Fibroblast of mammary gland (primary cell): ENCODE measurements at regions not wholly inside any gene's neighbourhood (a gene's known extent, or its start where the extent isn't known, plus 50 kb on each side); places are given as distances from the start of the nearest gene placed in this dataset.

Experiments used
- DNase-seq: peaks from one replicate; pipeline ENCODE4 v3.0.0-alpha.2; 2010; ENCODE audit warnings: low read depth
- H3K4me3 ChIP-seq: 2 replicates; pipeline ENCODE4 v1.5.1; 2011; ENCODE audit warnings: low read depth, mild to moderate bottlenecking, low read length, moderate library complexity; ENCODE audit not compliant: control insufficient read depth
- TF ChIP-seq, protein P1 (sequence below): conservative IDR thresholded peaks from 2 replicates; pipeline ENCODE4 v1.5.1; 2011; ENCODE audit warnings: low read depth, low read length, inconsistent platforms; ENCODE audit not compliant: control insufficient read depth, insufficient read depth

DNA sequence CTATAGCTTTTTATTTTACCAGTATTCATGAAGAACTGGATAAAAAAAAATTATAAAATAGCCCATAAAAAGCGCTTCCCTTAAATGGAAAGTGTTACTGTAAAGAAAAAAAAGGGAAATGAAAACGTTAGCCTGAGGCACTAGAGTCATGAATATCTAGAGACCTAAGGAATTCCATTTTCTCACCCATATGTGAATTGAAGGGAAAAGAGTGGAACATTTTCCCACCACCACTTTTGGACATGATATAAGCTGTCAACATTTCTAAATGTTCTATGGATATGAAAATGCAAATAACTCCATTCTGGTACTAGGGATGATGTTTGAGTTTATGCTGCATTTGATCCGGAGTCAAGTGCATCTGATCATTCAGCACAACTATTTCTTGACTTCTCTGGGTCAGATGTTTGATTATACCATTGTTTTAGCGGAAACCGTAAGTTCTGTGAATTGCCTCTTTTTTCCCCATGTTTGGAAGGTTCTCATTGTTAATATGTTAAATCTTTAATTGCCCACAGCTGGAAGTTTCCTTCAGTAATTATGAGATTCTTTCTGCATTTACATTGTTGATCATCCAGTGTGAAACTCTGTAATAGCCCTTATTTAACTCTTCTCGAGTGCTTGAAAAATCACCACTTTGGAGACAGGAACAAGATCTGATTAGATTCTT lies 467.4 kb upstream of the SEMA6A start:
- no peak for DNase-seq
- no peak overlapping the region for H3K4me3 ChIP-seq
- TF ChIP-seq, protein P1, sequence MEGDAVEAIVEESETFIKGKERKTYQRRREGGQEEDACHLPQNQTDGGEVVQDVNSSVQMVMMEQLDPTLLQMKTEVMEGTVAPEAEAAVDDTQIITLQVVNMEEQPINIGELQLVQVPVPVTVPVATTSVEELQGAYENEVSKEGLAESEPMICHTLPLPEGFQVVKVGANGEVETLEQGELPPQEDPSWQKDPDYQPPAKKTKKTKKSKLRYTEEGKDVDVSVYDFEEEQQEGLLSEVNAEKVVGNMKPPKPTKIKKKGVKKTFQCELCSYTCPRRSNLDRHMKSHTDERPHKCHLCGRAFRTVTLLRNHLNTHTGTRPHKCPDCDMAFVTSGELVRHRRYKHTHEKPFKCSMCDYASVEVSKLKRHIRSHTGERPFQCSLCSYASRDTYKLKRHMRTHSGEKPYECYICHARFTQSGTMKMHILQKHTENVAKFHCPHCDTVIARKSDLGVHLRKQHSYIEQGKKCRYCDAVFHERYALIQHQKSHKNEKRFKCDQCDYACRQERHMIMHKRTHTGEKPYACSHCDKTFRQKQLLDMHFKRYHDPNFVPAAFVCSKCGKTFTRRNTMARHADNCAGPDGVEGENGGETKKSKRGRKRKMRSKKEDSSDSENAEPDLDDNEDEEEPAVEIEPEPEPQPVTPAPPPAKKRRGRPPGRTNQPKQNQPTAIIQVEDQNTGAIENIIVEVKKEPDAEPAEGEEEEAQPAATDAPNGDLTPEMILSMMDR, result no peak

DNA sequence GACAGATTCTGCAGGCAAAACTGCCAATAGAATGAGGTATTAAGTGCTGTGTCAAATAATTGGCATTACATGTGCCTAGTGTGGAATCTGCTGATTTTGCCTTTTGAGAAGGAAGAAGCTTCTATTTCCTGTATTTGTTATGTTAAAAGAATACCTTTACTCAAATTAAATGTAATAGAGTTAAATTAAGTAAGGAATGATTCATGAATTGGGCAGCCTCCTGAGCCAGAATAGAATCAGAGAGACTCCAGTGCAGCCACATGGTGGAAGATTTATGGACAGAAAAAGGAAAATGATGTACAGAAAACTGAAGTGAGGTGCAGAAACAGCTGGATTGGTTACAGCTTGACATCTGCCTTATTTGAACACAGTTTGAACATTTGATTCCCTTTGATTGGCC lies 464.4 kb upstream of the SEMA6A start:
- TF ChIP-seq, protein P1, result no peak
- no peak overlapping the region for H3K4me3 ChIP-seq
- no peak for DNase-seq

DNA sequence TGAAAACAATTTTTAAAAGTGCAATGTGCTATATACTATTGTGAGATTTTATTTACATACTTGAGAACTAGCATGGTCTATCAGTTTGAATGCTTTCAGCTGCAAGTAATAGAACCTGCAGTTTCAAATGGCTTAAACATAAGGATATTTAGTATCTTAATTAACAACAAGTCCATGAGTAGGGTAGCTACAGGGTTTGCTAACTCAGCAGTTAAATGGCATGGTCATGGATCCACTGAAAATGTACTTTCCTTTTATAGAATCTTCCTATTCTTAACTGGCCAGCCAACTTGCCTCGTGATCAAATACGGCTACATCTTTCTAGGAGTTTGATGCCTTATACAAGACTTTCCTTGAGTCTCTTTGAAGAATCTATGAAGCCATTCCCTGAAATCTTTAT lies 452.8 kb upstream of the SEMA6A start:
- no peak overlapping the region for H3K4me3 ChIP-seq
- no peak for DNase-seq
- TF ChIP-seq, protein P1, result no peak

DNA sequence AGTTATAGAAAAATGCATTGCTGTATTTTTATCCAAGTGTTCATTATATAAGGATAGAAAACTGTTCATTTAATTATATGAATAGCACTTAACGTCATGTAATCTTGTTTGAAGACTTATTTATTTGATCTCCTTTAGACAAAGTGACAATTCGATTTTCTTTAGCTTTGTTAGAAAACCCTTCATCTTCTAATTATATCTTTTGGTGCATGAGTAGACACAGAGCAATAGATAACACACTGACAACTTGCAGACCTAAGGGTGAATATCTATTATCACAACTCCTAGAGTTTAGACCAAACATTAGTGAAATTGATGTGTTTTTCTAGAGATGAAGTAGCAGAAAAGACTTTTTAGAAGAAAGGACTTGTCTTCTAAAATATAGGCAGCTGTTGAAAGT lies 446.4 kb upstream of the SEMA6A start:
- TF ChIP-seq, protein P1, result no peak
- H3K4me3 ChIP-seq, result no peak overlapping the region
- DNase-seq, result no peak

DNA sequence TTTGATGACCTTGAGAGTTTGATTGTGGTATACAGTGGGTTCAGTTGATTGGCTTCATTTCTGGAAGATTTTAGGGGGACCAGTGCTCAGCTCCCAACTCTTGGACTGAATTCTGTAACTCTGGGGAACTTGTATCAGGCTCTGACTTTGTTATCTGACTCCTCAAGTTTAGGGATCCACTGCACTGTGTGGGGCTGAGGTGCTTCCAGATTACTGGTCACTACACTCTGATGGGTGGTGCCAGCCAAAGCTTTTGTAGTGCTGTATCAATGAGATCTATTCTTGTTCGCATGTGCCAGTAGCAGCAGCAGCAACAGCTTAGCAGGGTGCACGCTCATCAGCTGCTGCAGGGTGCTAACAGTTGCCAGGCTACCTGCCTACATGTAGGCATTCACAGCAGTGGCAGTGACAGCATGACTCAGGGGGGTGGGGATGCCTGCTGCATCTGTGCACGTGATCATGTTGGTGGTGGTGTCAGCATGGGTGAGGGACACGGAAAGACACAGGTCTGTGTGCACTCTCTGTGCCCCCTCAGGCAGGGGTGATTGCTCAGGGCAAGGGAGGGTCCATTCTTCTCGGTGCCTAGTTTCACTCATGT lies 438.8 kb upstream of the SEMA6A start:
- TF ChIP-seq, protein P1, result no peak

DNA sequence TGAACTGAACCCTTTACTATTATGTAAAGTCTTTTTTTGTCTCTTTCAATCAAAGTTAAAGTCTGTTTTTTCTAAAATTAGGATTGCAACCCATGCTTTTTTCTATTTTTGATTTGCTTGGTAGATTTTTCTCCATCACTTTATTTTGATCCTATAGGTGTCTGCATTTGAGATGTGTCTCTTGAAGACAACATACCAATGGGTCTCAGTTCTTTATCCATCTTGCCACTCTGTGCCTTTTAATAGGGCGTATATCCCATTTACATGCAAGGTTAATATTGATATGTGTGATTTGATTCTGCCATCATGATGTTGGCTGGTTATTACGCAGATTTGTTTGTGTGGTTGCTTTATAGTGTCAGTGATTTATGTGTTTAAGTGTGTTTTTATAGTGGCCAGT lies 436.0 kb upstream of the SEMA6A start:
- TF ChIP-seq, protein P1, result no peak

More for the DNA sequence above, 438.8 kb upstream of the SEMA6A start:
- no peak overlapping the region for H3K4me3 ChIP-seq
- DNase-seq, result no peak

More for the DNA sequence above, 436.0 kb upstream of the SEMA6A start:
- H3K4me3 ChIP-seq, result no peak overlapping the region
- no peak for DNase-seq
